ENCODE measurements at regions not wholly inside any gene's neighbourhood (a gene's known extent, or its start where the extent isn't known, plus 50 kb on each side); places are given as distances from the start of the nearest gene placed in this dataset.

GRCh38 chr17:15051933-15052332 lies 213.2 kb downstream of the PMP22 start:
- Histone ChIP-seq H3K79me2 (ENCODE audit: low read length) (no peaks in the 10 kb centered on the region), H3K36me3 (replicated peaks; ENCODE audit: low read depth, low read length) (no peaks in the 10 kb centered on the region), H3K9me3 (ENCODE audit: insufficient read depth, low read length) (no peaks in the 10 kb centered on the region), H4K20me1 (ENCODE audit: insufficient read depth, low read length) (no peaks in the 10 kb centered on the region), H3K9ac (ENCODE audit: low read length) (no peak overlapping the region), H3K4me3 (ENCODE audit: low read length) (no peak overlapping the region), H3K27me3 (ENCODE audit: low read depth, low read length) (no peaks in the 10 kb centered on the region), H2AFZ (ENCODE audit: low read depth, low read length) (no peak overlapping the region), H3K4me1 (ENCODE audit: low read length) (no peaks in the 10 kb centered on the region), H3K4me2 (ENCODE audit: low read length) (no peak overlapping the region), H3K27ac (ENCODE audit: low read length) (no peak overlapping the region)
- TF ChIP-seq, protein P1, sequence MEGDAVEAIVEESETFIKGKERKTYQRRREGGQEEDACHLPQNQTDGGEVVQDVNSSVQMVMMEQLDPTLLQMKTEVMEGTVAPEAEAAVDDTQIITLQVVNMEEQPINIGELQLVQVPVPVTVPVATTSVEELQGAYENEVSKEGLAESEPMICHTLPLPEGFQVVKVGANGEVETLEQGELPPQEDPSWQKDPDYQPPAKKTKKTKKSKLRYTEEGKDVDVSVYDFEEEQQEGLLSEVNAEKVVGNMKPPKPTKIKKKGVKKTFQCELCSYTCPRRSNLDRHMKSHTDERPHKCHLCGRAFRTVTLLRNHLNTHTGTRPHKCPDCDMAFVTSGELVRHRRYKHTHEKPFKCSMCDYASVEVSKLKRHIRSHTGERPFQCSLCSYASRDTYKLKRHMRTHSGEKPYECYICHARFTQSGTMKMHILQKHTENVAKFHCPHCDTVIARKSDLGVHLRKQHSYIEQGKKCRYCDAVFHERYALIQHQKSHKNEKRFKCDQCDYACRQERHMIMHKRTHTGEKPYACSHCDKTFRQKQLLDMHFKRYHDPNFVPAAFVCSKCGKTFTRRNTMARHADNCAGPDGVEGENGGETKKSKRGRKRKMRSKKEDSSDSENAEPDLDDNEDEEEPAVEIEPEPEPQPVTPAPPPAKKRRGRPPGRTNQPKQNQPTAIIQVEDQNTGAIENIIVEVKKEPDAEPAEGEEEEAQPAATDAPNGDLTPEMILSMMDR (IDR thresholded peaks at IDR 0.05; ENCODE audit: low read depth, low read length): no peak
- no peak for TF ChIP-seq EZH2phosphoT487 (IDR thresholded peaks at IDR 0.05; ENCODE audit: low read depth)

- Histone ChIP-seq H3K9ac (ENCODE audit: low read length) (no peak overlapping the region), H3K79me2 (ENCODE audit: low read length) (no peaks in the 10 kb centered on the region), H3K27ac (ENCODE audit: low read length) (no peak overlapping the region), H4K20me1 (ENCODE audit: insufficient read depth, low read length) (no peaks in the 10 kb centered on the region), H3K27me3 (ENCODE audit: low read depth, low read length) (no peaks in the 10 kb centered on the region), H3K4me1 (ENCODE audit: low read length) (no peaks in the 10 kb centered on the region), H3K36me3 (replicated peaks; ENCODE audit: low read depth, low read length) (no peaks in the 10 kb centered on the region), H2AFZ (ENCODE audit: low read depth, low read length) (no peak overlapping the region), H3K9me3 (ENCODE audit: insufficient read depth, low read length) (no peaks in the 10 kb centered on the region), H3K4me3 (ENCODE audit: low read length) (no peak overlapping the region), H3K4me2 (ENCODE audit: low read length) (no peak overlapping the region)
- TF ChIP-seq, protein P1 (IDR thresholded peaks at IDR 0.05; ENCODE audit: low read depth, low read length): no peak
- TF ChIP-seq EZH2phosphoT487 (IDR thresholded peaks at IDR 0.05; ENCODE audit: low read depth): no peak
Measured at GRCh38 chr17:15049795-15050160, 215.3 kb downstream of the PMP22 start.

DNA sequence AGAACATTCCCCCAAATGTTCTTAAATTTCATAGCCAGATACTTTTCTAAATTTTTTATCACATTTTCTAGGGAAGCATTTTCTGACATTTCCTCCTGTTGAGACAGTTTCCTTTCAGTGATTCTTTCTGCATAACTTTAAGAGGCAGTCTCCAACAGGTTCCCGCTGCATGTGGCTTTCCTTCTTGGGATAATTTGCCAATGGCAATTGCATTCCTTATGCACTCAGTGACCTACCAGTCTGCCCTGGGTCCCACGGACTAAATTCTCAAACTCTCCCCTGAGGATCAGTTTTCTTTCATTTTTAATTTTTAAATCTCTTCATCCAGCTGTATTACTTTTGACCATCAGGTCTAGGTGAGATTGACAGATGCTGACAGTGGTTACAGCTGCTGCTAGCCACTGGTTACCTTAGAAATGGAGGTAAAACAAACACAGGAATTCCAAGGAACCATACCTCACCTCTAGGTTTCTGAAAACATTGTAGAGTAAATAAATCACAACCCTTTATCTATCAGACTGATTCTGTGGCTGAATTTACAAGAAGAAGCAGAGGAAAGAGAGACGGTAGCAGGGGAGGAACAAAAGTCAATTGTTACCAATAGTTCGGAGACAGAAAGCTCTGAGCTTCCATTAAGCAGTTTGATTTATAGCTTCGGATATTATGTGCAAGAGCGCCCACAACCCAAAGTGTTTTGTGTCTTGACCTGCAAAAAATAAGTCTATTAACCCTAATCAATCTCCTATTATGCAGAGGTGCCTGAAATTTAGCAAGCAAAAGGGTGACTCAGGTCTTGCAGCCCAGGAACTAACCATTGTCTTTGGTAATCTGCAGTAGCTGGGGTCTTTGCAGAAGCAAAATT lies 216.0 kb downstream of the PMP22 start:
- no peak overlapping the region for H3K4me3 ChIP-seq (ENCODE audit: low read length)
- no peak overlapping the region for H3K9ac ChIP-seq (ENCODE audit: low read length)

GRCh38 chr17:15048381-15048780 lies 216.7 kb downstream of the PMP22 start:
- no peaks in the 10 kb centered on the region for H4K20me1 ChIP-seq (ENCODE audit: insufficient read depth, low read length)
- H3K27ac ChIP-seq (ENCODE audit: low read length): no peak overlapping the region
- H3K9me3 ChIP-seq (ENCODE audit: insufficient read depth, low read length): no peaks in the 10 kb centered on the region
- no peaks in the 10 kb centered on the region for H3K27me3 ChIP-seq (ENCODE audit: low read depth, low read length)
- no peak overlapping the region for H3K4me3 ChIP-seq (ENCODE audit: low read length)
- no peak overlapping the region for H3K4me2 ChIP-seq (ENCODE audit: low read length)
- H3K4me1 ChIP-seq (ENCODE audit: low read length): no peaks in the 10 kb centered on the region
- H3K9ac ChIP-seq (ENCODE audit: low read length): no peak overlapping the region
- TF ChIP-seq, protein P1 (IDR thresholded peaks at IDR 0.05; ENCODE audit: low read depth, low read length): no peak
- TF ChIP-seq EZH2phosphoT487 (IDR thresholded peaks at IDR 0.05; ENCODE audit: low read depth): no peak
- no peak overlapping the region for H2AFZ ChIP-seq (ENCODE audit: low read depth, low read length)
- H3K79me2 ChIP-seq (ENCODE audit: low read length): no peaks in the 10 kb centered on the region
- no peaks in the 10 kb centered on the region for H3K36me3 ChIP-seq (replicated peaks; ENCODE audit: low read depth, low read length)

More for the DNA sequence above, 216.0 kb downstream of the PMP22 start:
- Histone ChIP-seq H3K27ac (ENCODE audit: low read length) (no peak overlapping the region), H3K9me3 (ENCODE audit: insufficient read depth, low read length) (no peaks in the 10 kb centered on the region), H4K20me1 (ENCODE audit: insufficient read depth, low read length) (no peaks in the 10 kb centered on the region), H3K27me3 (ENCODE audit: low read depth, low read length) (no peaks in the 10 kb centered on the region), H3K79me2 (ENCODE audit: low read length) (no peaks in the 10 kb centered on the region), H3K4me2 (ENCODE audit: low read length) (no peak overlapping the region), H3K4me1 (ENCODE audit: low read length) (no peaks in the 10 kb centered on the region), H2AFZ (ENCODE audit: low read depth, low read length) (no peak overlapping the region), H3K36me3 (replicated peaks; ENCODE audit: low read depth, low read length) (no peaks in the 10 kb centered on the region)
- TF ChIP-seq, protein P1 (IDR thresholded peaks at IDR 0.05; ENCODE audit: low read depth, low read length): no peak
- no peak for TF ChIP-seq EZH2phosphoT487 (IDR thresholded peaks at IDR 0.05; ENCODE audit: low read depth)
